ENCODE measurements at regions not wholly inside any gene's neighbourhood (a gene's known extent, or its start where the extent isn't known, plus 50 kb on each side); places are given as distances from the start of the nearest gene placed in this dataset.

DNA sequence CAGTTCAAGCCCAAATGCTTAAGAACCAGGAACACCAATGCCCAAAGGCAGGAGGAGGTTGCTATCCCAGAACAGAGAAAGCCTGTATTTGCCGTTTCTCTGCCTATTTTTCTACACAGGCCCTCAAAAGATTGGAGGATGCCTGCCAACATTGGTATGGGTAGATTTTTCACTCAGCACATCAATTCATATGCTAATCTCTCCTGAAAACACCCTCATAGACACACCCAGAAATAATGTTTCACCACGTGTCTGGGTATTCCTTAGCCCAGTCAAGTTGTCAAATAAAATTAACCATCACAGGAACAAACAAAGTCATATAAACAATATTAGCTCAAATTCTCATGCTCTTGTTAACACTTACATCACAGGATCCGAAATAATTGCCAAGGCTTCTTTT lies 121.9 kb downstream of the RGS21 start:
- TF ChIP-seq POLR2A (IDR thresholded peaks at IDR 0.05): no peak
- TF ChIP-seq, protein P1, sequence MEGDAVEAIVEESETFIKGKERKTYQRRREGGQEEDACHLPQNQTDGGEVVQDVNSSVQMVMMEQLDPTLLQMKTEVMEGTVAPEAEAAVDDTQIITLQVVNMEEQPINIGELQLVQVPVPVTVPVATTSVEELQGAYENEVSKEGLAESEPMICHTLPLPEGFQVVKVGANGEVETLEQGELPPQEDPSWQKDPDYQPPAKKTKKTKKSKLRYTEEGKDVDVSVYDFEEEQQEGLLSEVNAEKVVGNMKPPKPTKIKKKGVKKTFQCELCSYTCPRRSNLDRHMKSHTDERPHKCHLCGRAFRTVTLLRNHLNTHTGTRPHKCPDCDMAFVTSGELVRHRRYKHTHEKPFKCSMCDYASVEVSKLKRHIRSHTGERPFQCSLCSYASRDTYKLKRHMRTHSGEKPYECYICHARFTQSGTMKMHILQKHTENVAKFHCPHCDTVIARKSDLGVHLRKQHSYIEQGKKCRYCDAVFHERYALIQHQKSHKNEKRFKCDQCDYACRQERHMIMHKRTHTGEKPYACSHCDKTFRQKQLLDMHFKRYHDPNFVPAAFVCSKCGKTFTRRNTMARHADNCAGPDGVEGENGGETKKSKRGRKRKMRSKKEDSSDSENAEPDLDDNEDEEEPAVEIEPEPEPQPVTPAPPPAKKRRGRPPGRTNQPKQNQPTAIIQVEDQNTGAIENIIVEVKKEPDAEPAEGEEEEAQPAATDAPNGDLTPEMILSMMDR (IDR thresholded peaks at IDR 0.05): no peak

DNA sequence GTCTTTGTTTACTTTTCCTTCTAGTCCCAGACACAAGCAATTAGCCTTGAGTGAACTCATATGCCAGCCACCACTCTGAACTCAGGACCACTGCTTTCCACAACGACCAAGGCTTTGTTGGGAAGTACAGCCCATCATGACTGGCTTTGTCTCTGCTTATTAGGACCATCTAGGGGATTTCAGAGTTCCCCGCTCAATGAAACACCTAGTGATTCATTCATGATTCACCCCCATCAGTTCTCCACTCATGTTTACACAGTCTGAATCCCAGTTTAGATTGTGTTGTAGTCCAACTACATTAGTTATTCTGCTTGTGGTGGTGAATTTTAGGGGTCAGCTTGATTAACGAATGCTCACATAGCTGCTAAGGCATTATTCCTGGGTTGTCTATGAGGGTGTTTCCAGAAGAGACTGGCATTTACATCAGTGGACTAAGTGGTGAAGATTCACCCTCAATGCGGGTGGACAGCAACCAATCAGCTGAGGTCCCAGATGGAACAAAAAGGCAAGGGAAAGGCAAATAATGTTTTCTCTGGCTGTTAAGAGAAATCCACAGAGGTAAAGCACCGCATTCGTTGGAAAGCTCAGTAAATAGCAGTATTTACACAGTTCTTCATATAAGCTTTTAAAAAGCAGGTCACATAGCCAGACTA lies 122.7 kb downstream of the RGS21 start:
- 68 to 83% (median 72%) methylated on average over 6 of the region's 6 CpGs for WGBS, 4 donors
- no peak for DNase-seq
- Histone ChIP-seq H3K4me3 (no peak overlapping the region), H3K27ac (no peak overlapping the region), H3K27me3 (no peaks in the 10 kb centered on the region), H3K9me3 (replicated peaks in 1 of 3) (no peaks in the 10 kb centered on the region), H3K4me1 (replicated peaks in 1 of 2) (no peaks in the 10 kb centered on the region), H3K36me3 (replicated peaks in 1 of 2) (no peaks in the 10 kb centered on the region)
- intact Hi-C loops (cut with DNase I): no loop called here
- no peak for TF ChIP-seq POLR2A (IDR thresholded peaks at IDR 0.05)
- TF ChIP-seq, protein P1 (IDR thresholded peaks at IDR 0.05): no peak

More for the DNA sequence above, 121.9 kb downstream of the RGS21 start:
- intact Hi-C loops (cut with DNase I): no loop called here
- WGBS, 4 donors: 56 to 65% (median 58%) methylated on average over 3 of the region's 3 CpGs
- Histone ChIP-seq H3K27me3 (no peaks in the 10 kb centered on the region), H3K4me1 (replicated peaks in 1 of 2) (no peaks in the 10 kb centered on the region), H3K27ac (no peak overlapping the region), H3K36me3 (replicated peaks in 1 of 2) (no peaks in the 10 kb centered on the region), H3K4me3 (no peak overlapping the region), H3K9me3 (replicated peaks in 1 of 3) (no peaks in the 10 kb centered on the region)
- no peak for DNase-seq

DNA sequence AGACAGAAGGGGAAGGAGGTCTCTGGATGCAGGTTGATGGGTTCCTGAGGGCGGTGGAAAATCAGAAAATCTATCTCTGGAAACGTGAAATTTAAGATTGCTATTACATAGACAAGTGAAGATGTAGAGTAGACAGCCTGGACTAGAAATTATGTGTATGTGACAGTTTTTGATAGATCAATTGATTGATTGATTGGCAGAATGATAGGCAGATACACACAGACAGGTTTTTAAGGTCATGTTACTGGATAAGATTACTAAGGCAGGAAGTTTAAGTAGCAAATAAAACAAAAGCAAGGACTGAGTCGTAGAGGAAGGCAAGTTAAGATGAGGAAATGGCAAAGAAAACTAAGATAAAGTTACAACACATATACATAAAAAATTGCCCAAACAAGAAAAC lies 124.7 kb downstream of the RGS21 start:
- Histone ChIP-seq H3K27me3 (no peaks in the 10 kb centered on the region), H3K4me3 (no peak overlapping the region), H3K4me1 (replicated peaks in 1 of 2) (no peaks in the 10 kb centered on the region), H3K9me3 (replicated peaks in 1 of 3) (no peaks in the 10 kb centered on the region), H3K27ac (no peak overlapping the region), H3K36me3 (replicated peaks in 1 of 2) (no peaks in the 10 kb centered on the region)
- TF ChIP-seq, protein P1 (IDR thresholded peaks at IDR 0.05): no peak
- no peak for TF ChIP-seq POLR2A (IDR thresholded peaks at IDR 0.05)
- intact Hi-C loops (cut with DNase I): no loop called here
- 61 to 71% (median 71%) methylated on average over 3 of the region's 3 CpGs for WGBS, 4 donors
- no peak for DNase-seq

DNA sequence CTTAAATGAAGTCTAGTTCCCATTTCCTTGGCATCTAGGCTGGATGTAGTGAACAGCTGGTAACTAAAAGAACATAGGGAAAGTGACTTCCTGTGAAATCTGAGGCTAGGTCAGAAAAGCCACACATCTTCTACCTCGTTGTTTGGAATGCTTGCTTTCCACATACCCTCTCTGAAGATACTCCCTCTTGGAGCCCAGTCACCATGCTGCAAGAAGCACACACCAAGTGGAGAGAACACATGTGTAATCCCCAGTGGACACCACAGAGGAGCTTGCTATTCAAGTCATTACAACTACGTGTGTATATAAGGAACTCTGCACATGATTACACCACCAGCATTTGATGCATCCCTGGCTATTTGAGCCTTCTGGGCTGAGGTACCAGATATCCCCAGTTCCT lies 125.9 kb downstream of the RGS21 start:
- TF ChIP-seq, protein P1 (IDR thresholded peaks at IDR 0.05): no peak
- no peak for TF ChIP-seq POLR2A (IDR thresholded peaks at IDR 0.05)
- Histone ChIP-seq H3K36me3 (replicated peaks in 1 of 2) (no peaks in the 10 kb centered on the region), H3K9me3 (replicated peaks in 1 of 3) (no peaks in the 10 kb centered on the region), H3K4me1 (replicated peaks in 1 of 2) (no peaks in the 10 kb centered on the region), H3K27me3 (no peaks in the 10 kb centered on the region), H3K27ac (no peak overlapping the region), H3K4me3 (no peak overlapping the region)
- WGBS, 4 donors: 48 to 57% (median 52%) methylated on average over 2 of the region's 2 CpGs
- DNase-seq: no peak
- intact Hi-C loops (cut with DNase I): no loop called here
